Smooth muscle cell (in vitro differentiated cells): ENCODE measurements at regions not wholly inside any gene's neighbourhood (a gene's known extent, or its start where the extent isn't known, plus 50 kb on each side); places are given as distances from the start of the nearest gene placed in this dataset.
A peak's percentile ranks its signal among the peaks of the same experiment; 100 is the strongest.

Experiments used
- DNase-seq: peaks from one replicate; lab custom pipeline; 2025; ENCODE audit not compliant: unreplicated experiment; lab: John Stamatoyannopoulos, UW
- H2AFZ ChIP-seq: fragments of 200-600 bp; sonication (generic); 2 replicates; pipeline ENCODE4 v1.6.0; 2016; ENCODE audit warnings: antibody characterized with exemption, low read depth, mild to moderate bottlenecking
- H3F3A ChIP-seq: fragments of 200-600 bp; sonication (generic); 2 replicates; pipeline ENCODE4 v1.6.0; 2017; ENCODE audit warnings: antibody characterized with exemption, low read depth
- H3K27ac ChIP-seq: fragments of 200-600 bp; sonication (generic); 2 replicates; pipeline ENCODE4 v1.5.1; 2016; ENCODE audit warnings: low read depth, mild to moderate bottlenecking
- H3K27me3 ChIP-seq: fragments of 200-600 bp; sonication (generic); 2 replicates; pipeline ENCODE4 v1.6.1; 2016; ENCODE audit warnings: low read depth, mild to moderate bottlenecking
- H3K36me3 ChIP-seq: fragments of 200-600 bp; sonication (generic); 2 replicates; pipeline ENCODE4 v1.5.1; 2016; ENCODE audit warnings: low read depth
- H3K4me1 ChIP-seq: fragments of 200-600 bp; sonication (generic); 2 replicates; pipeline ENCODE4 v1.5.1; 2016; ENCODE audit warnings: low read depth
- H3K4me2 ChIP-seq: fragments of 200-600 bp; sonication (generic); 2 replicates; pipeline ENCODE4 v1.6.0; 2016; ENCODE audit warnings: mild to moderate bottlenecking
- H3K4me3 ChIP-seq: fragments of 200-600 bp; sonication (generic); 2 replicates; pipeline ENCODE4 v1.5.1; 2016; ENCODE audit warnings: mild to moderate bottlenecking
- H3K79me2 ChIP-seq: fragments of 200-600 bp; sonication (generic); 2 replicates; pipeline ENCODE4 v1.6.0; 2016; ENCODE audit warnings: low read depth, mild to moderate bottlenecking
- H3K9ac ChIP-seq: fragments of 200-600 bp; sonication (generic); 2 replicates; pipeline ENCODE4 v1.6.0; 2016; ENCODE audit warnings: low read depth
- H3K9me3 ChIP-seq: fragments of 200-600 bp; sonication (generic); replicated peaks from 2 replicates; pipeline ENCODE4 v1.5.1; 2016; ENCODE audit warnings: low read depth
- H4K20me1 ChIP-seq: fragments of 200-600 bp; sonication (generic); 2 replicates; pipeline ENCODE4 v1.6.0; 2016; ENCODE audit warnings: low read depth
- CTCF ChIP-seq: fragments of 200-600 bp; sonication (generic); IDR thresholded peaks from 2 replicates; pipeline ENCODE4 v1.5.1; 2017; ENCODE audit warnings: borderline replicate concordance, mild to moderate bottlenecking, antibody characterized with exemption; ENCODE audit not compliant: insufficient read depth, poor library complexity, severe bottlenecking
- WGBS: methylation state at CpG from one replicate; pipeline ENCODE4 v1.1.7; 2016; ENCODE audit warnings: low lambda C conversion rate; 5-methylcytosine and 5-hydroxymethylcytosine counted together

GRCh38 chr9:86637515-86637914, 283.3 kb upstream of the TUT7 start:
- Histone ChIP-seq H2AFZ (no peak overlapping the region), H3K79me2 (no peaks in the 10 kb centered on the region), H3K27ac (no peak overlapping the region), H3F3A (no peaks in the 10 kb centered on the region), H3K36me3 (no peaks in the 10 kb centered on the region), H3K9me3 (no peaks in the 10 kb centered on the region), H3K27me3 (no peaks in the 10 kb centered on the region), H3K4me3 (no peak overlapping the region), H3K4me2 (peak overlapping the region; percentile 13), H3K9ac (no peak overlapping the region), H3K4me1 (peaks cover 6% of the 10 kb centered on the region), H4K20me1 (no peaks in the 10 kb centered on the region)
- no peak for DNase-seq
- TF ChIP-seq CTCF: peak; percentile 72
- WGBS: 35% methylated on average over 11 of the region's 11 CpGs

DNA sequence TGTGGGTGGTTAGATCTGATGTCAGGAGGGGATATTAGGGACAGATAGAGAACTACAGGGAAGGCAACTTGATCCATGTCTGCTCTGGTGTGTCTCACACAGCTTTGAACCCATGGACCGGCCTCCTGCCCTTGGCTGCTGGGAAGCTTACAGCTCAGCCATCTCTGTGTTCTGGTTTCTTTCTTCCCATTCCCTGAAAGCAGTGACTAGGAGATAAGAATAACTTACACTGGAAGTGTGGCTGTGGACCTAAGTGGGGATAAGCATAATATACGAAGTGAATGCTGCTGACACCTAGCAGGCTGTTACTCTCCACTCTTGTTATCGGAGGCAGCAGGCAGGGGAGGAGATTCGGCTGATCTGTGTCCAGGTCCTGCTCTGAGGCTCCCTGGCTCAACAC, 282.3 kb upstream of the TUT7 start:
- Histone ChIP-seq H4K20me1 (no peaks in the 10 kb centered on the region), H3K36me3 (no peaks in the 10 kb centered on the region), H3K27ac (no peak overlapping the region), H3K4me1 (peaks cover 6% of the 10 kb centered on the region), H3K9me3 (no peaks in the 10 kb centered on the region), H3K4me2 (no peak overlapping the region), H3K79me2 (no peaks in the 10 kb centered on the region), H3K9ac (no peak overlapping the region), H3K4me3 (no peak overlapping the region), H2AFZ (peak overlapping the region; percentile 31), H3K27me3 (no peaks in the 10 kb centered on the region), H3F3A (no peaks in the 10 kb centered on the region)
- DNase-seq: no peak
- no peak for TF ChIP-seq CTCF
- 7% methylated on average over 4 of the region's 4 CpGs for WGBS

DNA sequence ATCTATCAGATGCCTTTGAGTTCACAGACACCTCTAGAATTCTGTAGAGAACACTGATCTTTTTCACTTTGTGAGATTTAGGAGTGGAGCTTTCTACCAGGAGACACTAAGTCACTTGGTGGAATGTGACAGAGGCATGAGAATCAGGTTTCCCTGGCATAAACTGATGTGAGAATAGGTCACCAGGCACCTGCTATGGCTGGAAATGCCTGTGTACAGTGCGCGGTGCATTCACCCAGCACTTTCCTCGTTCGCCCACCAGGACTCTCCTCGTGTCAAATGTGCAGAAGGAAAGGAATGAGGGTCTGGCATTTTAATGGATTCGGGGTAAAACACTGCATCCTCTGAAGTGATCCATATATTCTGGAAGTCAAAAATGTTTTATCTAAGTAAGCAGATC, 281.8 kb upstream of the TUT7 start:
- H3K27ac ChIP-seq: no peak overlapping the region
- H3K9ac ChIP-seq: no peak overlapping the region
- H3K4me1 ChIP-seq: peaks cover 6% of the 10 kb centered on the region
- H3K4me2 ChIP-seq: no peak overlapping the region
- 67% methylated on average over 6 of the region's 6 CpGs for WGBS
- no peaks in the 10 kb centered on the region for H3K79me2 ChIP-seq
- no peaks in the 10 kb centered on the region for H3K27me3 ChIP-seq
- peak overlapping the region; percentile 31 for H2AFZ ChIP-seq
- H4K20me1 ChIP-seq: no peaks in the 10 kb centered on the region
- H3K9me3 ChIP-seq: no peaks in the 10 kb centered on the region
- no peak for DNase-seq
- no peaks in the 10 kb centered on the region for H3F3A ChIP-seq
- H3K4me3 ChIP-seq: no peak overlapping the region
- TF ChIP-seq CTCF: no peak
- H3K36me3 ChIP-seq: no peaks in the 10 kb centered on the region

DNA sequence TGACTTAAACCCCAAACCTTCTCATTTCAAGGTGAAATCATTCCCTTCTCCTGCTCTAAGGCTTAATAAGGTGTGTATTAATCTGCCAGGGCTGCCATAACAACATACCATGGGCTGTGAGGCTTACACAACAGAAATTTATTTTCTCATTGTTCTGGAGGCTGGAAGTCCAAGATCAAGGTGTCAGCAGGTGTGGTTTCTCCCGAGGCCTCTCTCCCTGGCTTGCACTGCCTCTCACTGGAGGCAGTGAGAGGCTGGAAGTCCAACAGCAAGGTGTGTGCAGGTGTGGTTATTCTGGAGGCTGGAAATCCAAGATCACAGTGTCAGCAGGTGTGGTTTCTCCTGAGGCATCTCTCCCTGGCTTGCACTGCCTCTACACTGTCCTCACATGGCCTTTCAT, 280.3 kb upstream of the TUT7 start:
- Histone ChIP-seq H4K20me1 (no peaks in the 10 kb centered on the region), H3F3A (no peaks in the 10 kb centered on the region), H3K27ac (no peak overlapping the region), H3K36me3 (no peaks in the 10 kb centered on the region), H3K79me2 (no peaks in the 10 kb centered on the region), H3K27me3 (no peaks in the 10 kb centered on the region), H3K9me3 (no peaks in the 10 kb centered on the region), H3K4me3 (no peak overlapping the region), H2AFZ (no peak overlapping the region), H3K9ac (no peak overlapping the region), H3K4me1 (no peaks in the 10 kb centered on the region), H3K4me2 (no peak overlapping the region)
- no peak for DNase-seq
- TF ChIP-seq CTCF: no peak
- WGBS: 100% methylated on average over 1 of the region's 1 CpG
